Hepatocyte (in vitro differentiated cells): ENCODE measurements at regions not wholly inside any gene's neighbourhood (a gene's known extent, or its start where the extent isn't known, plus 50 kb on each side); places are given as distances from the start of the nearest gene placed in this dataset.

Experiments
- DNase-seq: peaks from one replicate; pipeline ENCODE4 v3.0.0-alpha.2; 2016; ENCODE audit warnings: low spot score
- H2AFZ ChIP-seq: fragments of 200-600 bp; sonication (generic); 2 replicates; pipeline ENCODE4 v1.6.0; 2016; ENCODE audit warnings: antibody characterized with exemption, mild to moderate bottlenecking
- H3K27ac ChIP-seq: fragments of 200-600 bp; sonication (generic); 2 replicates; pipeline ENCODE4 v1.5.1; 2016; ENCODE audit warnings: mild to moderate bottlenecking
- H3K27me3 ChIP-seq: fragments of 200-600 bp; sonication (generic); 2 replicates; pipeline ENCODE4 v1.6.1; 2016
- H3K36me3 ChIP-seq: fragments of 200-600 bp; sonication (generic); replicated peaks from 2 replicates; pipeline ENCODE4 v1.5.1; 2016; ENCODE audit warnings: low read depth; ENCODE audit not compliant: insufficient read depth
- H3K4me1 ChIP-seq: fragments of 200-600 bp; sonication (generic); 2 replicates; pipeline ENCODE4 v1.5.1; 2016; ENCODE audit warnings: mild to moderate bottlenecking, moderate library complexity; ENCODE audit not compliant: insufficient read depth
- H3K4me2 ChIP-seq: fragments of 200-600 bp; sonication (generic); 2 replicates; pipeline ENCODE4 v1.6.0; 2016
- H3K4me3 ChIP-seq: fragments of 200-600 bp; sonication (generic); 2 replicates; pipeline ENCODE4 v1.5.1; 2016; ENCODE audit warnings: mild to moderate bottlenecking
- H3K79me2 ChIP-seq: fragments of 200-600 bp; sonication (generic); 2 replicates; pipeline ENCODE4 v1.6.0; 2017; ENCODE audit warnings: mild to moderate bottlenecking
- H3K9me2 ChIP-seq: fragments of 200-600 bp; sonication (generic); replicated peaks from 2 replicates; pipeline ENCODE4 v1.6.0; 2017; ENCODE audit warnings: mild to moderate bottlenecking; ENCODE audit not compliant: insufficient read depth
- H3K9me3 ChIP-seq: fragments of 200-600 bp; sonication (generic); 2 replicates; pipeline ENCODE4 v1.5.1; 2016; ENCODE audit warnings: low read depth, mild to moderate bottlenecking
- H4K20me1 ChIP-seq: fragments of 200-600 bp; sonication (generic); 2 replicates; pipeline ENCODE4 v1.6.0; 2016; ENCODE audit warnings: mild to moderate bottlenecking; ENCODE audit not compliant: insufficient read depth, poor library complexity, severe bottlenecking
- CTCF ChIP-seq: fragments of 200-600 bp; sonication (generic); IDR thresholded peaks from 2 replicates; pipeline ENCODE4 v1.5.1; 2016; ENCODE audit warnings: antibody characterized with exemption, mild to moderate bottlenecking; ENCODE audit not compliant: poor library complexity
- EZH2 ChIP-seq: fragments of 200-600 bp; sonication (generic); IDR thresholded peaks from 2 replicates; pipeline ENCODE4 v1.6.1; 2016; ENCODE audit warnings: antibody characterized with exemption, mild to moderate bottlenecking, borderline replicate concordance
- EZH2phosphoT487 ChIP-seq: fragments of 200-600 bp; sonication (generic); IDR thresholded peaks from one replicate; pipeline ENCODE4 v1.6.1; 2018; ENCODE audit warnings: antibody characterized with exemption, mild to moderate bottlenecking, low read depth, moderate library complexity; ENCODE audit not compliant: unreplicated experiment, severe bottlenecking
- WGBS: methylation state at CpG from one replicate; pipeline ENCODE4 v1.1.6; 2016; ENCODE audit warnings: low lambda C conversion rate; ENCODE audit errors: missing lambda C conversion rate; 5-methylcytosine and 5-hydroxymethylcytosine counted together

- no peak for TF ChIP-seq CTCF
- no peak for TF ChIP-seq EZH2phosphoT487
- no peak for TF ChIP-seq EZH2
- no peaks in the 10 kb centered on the region for H3K9me2 ChIP-seq
- H3K27ac ChIP-seq, result no peak overlapping the region
Measured at GRCh38 chr1:239283216-239283615, 103.2 kb upstream of the CHRM3 start.

DNA sequence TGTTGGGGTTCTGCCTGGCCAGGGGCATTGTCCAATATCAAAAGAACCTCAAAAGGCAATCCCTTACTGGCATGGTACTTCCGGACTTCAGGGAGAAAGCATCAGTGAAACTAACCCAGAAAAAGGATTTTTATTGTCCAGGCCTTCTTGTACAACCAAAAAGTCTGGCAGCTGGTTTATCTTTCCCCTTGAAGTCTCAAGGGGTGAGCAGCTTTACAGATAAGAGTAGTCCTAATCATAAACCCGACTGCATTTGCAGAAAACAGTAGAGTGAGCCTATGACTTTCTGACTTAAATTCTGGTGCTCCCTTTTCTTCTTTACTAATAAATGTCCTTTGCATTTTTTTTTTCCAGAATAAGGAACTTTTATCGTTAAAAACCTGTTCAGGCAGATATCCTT, 104.0 kb upstream of the CHRM3 start:
- TF ChIP-seq EZH2phosphoT487 (no peak), CTCF (no peak), EZH2 (no peak)
- H3K79me2 ChIP-seq, result no peaks in the 10 kb centered on the region
- H3K4me3 ChIP-seq, result no peak overlapping the region
- DNase-seq, result no peak
- 20% methylated on average over 3 of the region's 3 CpGs for WGBS
- H3K27ac ChIP-seq, result no peak overlapping the region
- no peaks in the 10 kb centered on the region for H4K20me1 ChIP-seq
- H3K4me1 ChIP-seq, result no peaks in the 10 kb centered on the region
- no peak overlapping the region for H2AFZ ChIP-seq
- no peaks in the 10 kb centered on the region for H3K9me3 ChIP-seq
- H3K4me2 ChIP-seq, result no peak overlapping the region
- no peaks in the 10 kb centered on the region for H3K36me3 ChIP-seq
- no peaks in the 10 kb centered on the region for H3K27me3 ChIP-seq
- H3K9me2 ChIP-seq, result no peaks in the 10 kb centered on the region

More at GRCh38 chr1:239283216-239283615, 103.2 kb upstream of the CHRM3 start:
- 77% methylated on average over 6 of the region's 6 CpGs for WGBS
- DNase-seq, result no peak
- H3K79me2 ChIP-seq, result no peaks in the 10 kb centered on the region
- no peak overlapping the region for H3K4me2 ChIP-seq
- H3K4me3 ChIP-seq, result no peak overlapping the region
- H3K27me3 ChIP-seq, result no peaks in the 10 kb centered on the region
- H2AFZ ChIP-seq, result no peak overlapping the region
- no peaks in the 10 kb centered on the region for H3K4me1 ChIP-seq
- no peaks in the 10 kb centered on the region for H4K20me1 ChIP-seq
- H3K36me3 ChIP-seq, result no peaks in the 10 kb centered on the region
- no peaks in the 10 kb centered on the region for H3K9me3 ChIP-seq

GRCh38 chr1:239276051-239276450, 110.3 kb upstream of the CHRM3 start:
- no peak for TF ChIP-seq CTCF
- no peaks in the 10 kb centered on the region for H3K79me2 ChIP-seq

DNA sequence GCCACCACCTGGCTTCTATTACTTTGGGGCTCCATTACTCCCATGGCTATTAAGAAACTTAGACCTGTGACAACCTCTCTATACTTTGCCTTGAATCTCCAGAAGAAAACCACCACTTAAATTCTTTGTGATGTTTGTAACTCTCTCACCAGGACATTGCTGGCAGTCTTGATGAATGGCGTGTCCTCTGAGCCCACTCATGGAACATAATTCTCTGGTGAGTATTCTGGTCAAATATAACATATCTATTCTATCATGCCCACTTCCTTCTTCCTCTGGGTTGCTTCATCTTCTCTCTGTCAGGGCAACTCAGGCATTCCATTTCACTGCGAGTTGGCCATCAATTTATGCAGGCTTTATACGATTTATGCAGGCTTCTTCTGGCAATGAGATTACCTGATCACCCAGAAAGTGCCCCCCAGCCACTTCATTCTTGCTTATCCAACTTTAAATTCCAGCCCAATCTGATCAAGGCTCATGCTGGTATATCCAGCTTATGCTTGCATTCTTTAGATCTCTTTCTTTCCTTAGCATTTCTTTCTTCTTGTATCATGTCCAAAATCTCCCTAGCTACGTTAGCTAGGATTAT, 112.0 kb upstream of the CHRM3 start:
- TF ChIP-seq CTCF, result no peak
- TF ChIP-seq EZH2phosphoT487, result no peak
- WGBS, result 78% methylated on average over 4 of the region's 4 CpGs
- H3K4me3 ChIP-seq, result no peak overlapping the region
- H4K20me1 ChIP-seq, result no peaks in the 10 kb centered on the region
- H3K4me2 ChIP-seq, result no peak overlapping the region
- no peaks in the 10 kb centered on the region for H3K9me2 ChIP-seq
- no peak for DNase-seq
- no peaks in the 10 kb centered on the region for H3K9me3 ChIP-seq
- H3K36me3 ChIP-seq, result no peaks in the 10 kb centered on the region
- no peaks in the 10 kb centered on the region for H3K79me2 ChIP-seq
- peaks cover 3% of the 10 kb centered on the region for H3K4me1 ChIP-seq
- H3K27ac ChIP-seq, result no peak overlapping the region
- H2AFZ ChIP-seq, result no peak overlapping the region
- no peaks in the 10 kb centered on the region for H3K27me3 ChIP-seq

More at GRCh38 chr1:239276051-239276450, 110.3 kb upstream of the CHRM3 start:
- Histone ChIP-seq H3K4me1 (no peaks in the 10 kb centered on the region), H3K4me2 (no peak overlapping the region), H3K9me2 (no peaks in the 10 kb centered on the region), H3K9me3 (no peaks in the 10 kb centered on the region), H3K27ac (no peak overlapping the region), H3K4me3 (no peak overlapping the region), H4K20me1 (no peaks in the 10 kb centered on the region), H3K27me3 (no peaks in the 10 kb centered on the region), H2AFZ (no peak overlapping the region), H3K36me3 (no peaks in the 10 kb centered on the region)
- 87% methylated on average over 5 of the region's 5 CpGs for WGBS
- DNase-seq, result no peak
